H9 (cell line): ENCODE measurements at regions not wholly inside any gene's neighbourhood (a gene's known extent, or its start where the extent isn't known, plus 50 kb on each side); places are given as distances from the start of the nearest gene placed in this dataset.

ENCODE experiments used
- DNase-seq: peaks from one replicate; pipeline ENCODE4 v3.0.0-alpha.2; 2017
- H2AFZ ChIP-seq: one replicate; pipeline ENCODE4 v1.6.1; 2013; ENCODE audit warnings: mild to moderate bottlenecking, low read length, control low read depth, moderate library complexity
- H2AK5ac ChIP-seq: 2 replicates; pipeline ENCODE4 v1.6.1; 2013; ENCODE audit warnings: low read length, control low read depth, mixed read lengths; ENCODE audit not compliant: insufficient read length
- H2BK120ac ChIP-seq: one replicate; pipeline ENCODE4 v1.6.1; 2013; ENCODE audit warnings: low read depth, mild to moderate bottlenecking, low read length, control low read depth, inconsistent platforms; ENCODE audit not compliant: poor library complexity, severe bottlenecking
- H2BK12ac ChIP-seq: 2 replicates; pipeline ENCODE4 v1.6.1; 2013; ENCODE audit warnings: low read length, control low read depth, mixed read lengths, low read depth; ENCODE audit not compliant: insufficient read length
- H2BK15ac ChIP-seq: 2 replicates; pipeline ENCODE4 v1.6.1; 2013; ENCODE audit warnings: low read depth, low read length, control low read depth
- H2BK20ac ChIP-seq: one replicate; pipeline ENCODE4 v1.6.1; 2013; ENCODE audit warnings: low read depth, mild to moderate bottlenecking, low read length, control low read depth, inconsistent platforms; ENCODE audit not compliant: poor library complexity, severe bottlenecking
- H2BK5ac ChIP-seq: 2 replicates; pipeline ENCODE4 v1.6.1; 2013; ENCODE audit warnings: low read length, control low read depth, mixed read lengths; ENCODE audit not compliant: insufficient read length
- H3K14ac ChIP-seq: 2 replicates; pipeline ENCODE4 v1.6.1; 2013; ENCODE audit warnings: low read length, control low read depth; ENCODE audit not compliant: insufficient read depth
- H3K18ac ChIP-seq: 2 replicates; pipeline ENCODE4 v1.6.1; 2013; ENCODE audit warnings: low read depth, mild to moderate bottlenecking, mixed read lengths, low read length, control low read depth; ENCODE audit not compliant: insufficient read length
- H3K23ac ChIP-seq: 2 replicates; pipeline ENCODE4 v1.6.1; 2013; ENCODE audit warnings: low read length, control low read depth, mixed read lengths, low read depth; ENCODE audit not compliant: insufficient read length
- H3K23me2 ChIP-seq: 2 replicates; pipeline ENCODE4 v1.6.1; 2013; ENCODE audit warnings: low read depth, mild to moderate bottlenecking, mixed read lengths, low read length, control low read depth; ENCODE audit not compliant: insufficient read length, poor library complexity, severe bottlenecking
- H3K27ac ChIP-seq: 2 replicates; pipeline ENCODE4 v1.5.1; 2013; ENCODE audit warnings: low read length, control low read depth, mixed read lengths, low read depth; ENCODE audit not compliant: insufficient read length
- H3K27me3 ChIP-seq: 2 replicates; pipeline ENCODE4 v1.6.1; 2013; ENCODE audit warnings: low read length, control low read depth, inconsistent platforms; ENCODE audit not compliant: insufficient read depth
- H3K4ac ChIP-seq: 2 replicates; pipeline ENCODE4 v1.6.1; 2013; ENCODE audit warnings: low read depth, mild to moderate bottlenecking, control low read depth, inconsistent platforms, low read length, moderate library complexity
- H3K4me1 ChIP-seq: 2 replicates; pipeline ENCODE4 v1.6.1; 2013; ENCODE audit warnings: low read length, control low read depth, inconsistent platforms; ENCODE audit not compliant: insufficient read depth
- H3K4me2 ChIP-seq: 2 replicates; pipeline ENCODE4 v1.6.1; 2013; ENCODE audit warnings: low read length, control low read depth, mixed read lengths; ENCODE audit not compliant: insufficient read length, insufficient read depth
- H3K56ac ChIP-seq: 2 replicates; pipeline ENCODE4 v1.6.1; 2013; ENCODE audit warnings: low read depth, mild to moderate bottlenecking, mixed read lengths, low read length, control low read depth; ENCODE audit not compliant: insufficient read length
- H3K79me1 ChIP-seq: 2 replicates; pipeline ENCODE4 v1.6.1; 2013; ENCODE audit warnings: low read depth, mild to moderate bottlenecking, moderate library complexity, low read length, control low read depth, inconsistent platforms; ENCODE audit not compliant: insufficient read depth, poor library complexity, severe bottlenecking
- H3K79me2 ChIP-seq: 2 replicates; pipeline ENCODE4 v1.6.1; 2013; ENCODE audit warnings: low read length, control low read depth, inconsistent platforms; ENCODE audit not compliant: insufficient read depth
- H3K9ac ChIP-seq: 2 replicates; pipeline ENCODE4 v1.6.1; 2013; ENCODE audit warnings: low read length, control low read depth, mixed read lengths; ENCODE audit not compliant: insufficient read length; ENCODE audit errors: extremely low read depth
- H3K9me3 ChIP-seq: one replicate; pipeline ENCODE4 v1.6.1; 2013; ENCODE audit warnings: low read depth, low read length, inconsistent platforms; ENCODE audit not compliant: control insufficient read depth
- H3T11ph ChIP-seq: one replicate; pipeline ENCODE4 v1.6.1; 2013; ENCODE audit warnings: mild to moderate bottlenecking, low read length, control low read depth, inconsistent platforms
- H4K20me1 ChIP-seq: one replicate; pipeline ENCODE4 v1.6.1; 2013; ENCODE audit not compliant: control insufficient read depth, insufficient read length, insufficient read depth
- H4K5ac ChIP-seq: 2 replicates; pipeline ENCODE4 v1.6.1; 2013; ENCODE audit warnings: low read depth, mild to moderate bottlenecking, mixed read lengths, low read length, control low read depth; ENCODE audit not compliant: insufficient read length
- H4K8ac ChIP-seq: replicated peaks from 2 replicates; pipeline ENCODE4 v1.6.1; 2013; ENCODE audit warnings: low read length, control low read depth, mixed read lengths, low read depth; ENCODE audit not compliant: insufficient read length
- H4K91ac ChIP-seq: 2 replicates; pipeline ENCODE4 v1.6.1; 2013; ENCODE audit warnings: low read depth, mild to moderate bottlenecking, moderate library complexity, mixed read lengths, low read length, control low read depth; ENCODE audit not compliant: insufficient read length
- H3K27ac Mint-ChIP-seq, 3 experiments: 2 replicates in 2 of 3; 3 replicates in 1 of 3; pipeline ENCODE4 v1.8.0; 2020 to 2021; ENCODE audit warnings: mixed read lengths in 3 of 3, mild to moderate bottlenecking in 1 of 3, moderate library complexity in 1 of 3
- H3K27me3 Mint-ChIP-seq: 2 replicates; pipeline ENCODE4 v1.8.0; 2021; ENCODE audit warnings: low read depth, mild to moderate bottlenecking, moderate library complexity, mixed read lengths
- H3K36me3 Mint-ChIP-seq, 3 experiments: 2 replicates in 2 of 3; 3 replicates in 1 of 3; pipeline ENCODE4 v1.8.0; 2020 to 2021; ENCODE audit warnings: low read depth in 3 of 3, mixed read lengths in 3 of 3; ENCODE audit not compliant: insufficient read depth in 1 of 3
- H3K4me1 Mint-ChIP-seq, 2 experiments: 2 replicates each; pipeline ENCODE4 v1.8.0; 2020; ENCODE audit warnings: mixed read lengths in 2 of 2
- H3K4me3 Mint-ChIP-seq, 2 experiments: 2 replicates in 1 of 2; 3 replicates in 1 of 2; pipeline ENCODE4 v1.8.0; 2020 to 2021; ENCODE audit warnings: mild to moderate bottlenecking in 2 of 2, mixed read lengths in 2 of 2, moderate library complexity in 1 of 2
- H3K9me3 Mint-ChIP-seq, 2 experiments: 2 replicates in 1 of 2; 3 replicates in 1 of 2; pipeline ENCODE4 v1.8.0; 2020; ENCODE audit warnings: mild to moderate bottlenecking in 2 of 2, mixed read lengths in 2 of 2, moderate library complexity in 1 of 2
- CTCF ChIP-seq: fragments of 200-600 bp; sonication (generic); conservative IDR thresholded peaks from 3 replicates; pipeline ENCODE4 v1.8.0; 2021; ENCODE audit warnings: antibody characterized with exemption, mild to moderate bottlenecking
- WGBS: extraction: QIAGEN DNeasy Blood & Tissue Kit; methylation state at CpG from one replicate; pipeline ENCODE4 v1.1.7; 2013; ENCODE audit warnings: missing lambda C conversion rate, low lambda C conversion rate, mixed read lengths; ENCODE audit not compliant: insufficient read length; ENCODE audit errors: extremely low coverage; 5-methylcytosine and 5-hydroxymethylcytosine counted together

GRCh38 chr11:71079795-71080194, 172.6 kb downstream of the SHANK2 start:
- no peak overlapping the region for H2AK5ac ChIP-seq
- no peak overlapping the region for H2BK20ac ChIP-seq
- Mint-ChIP-seq H3K36me3 (peaks cover 20 to 38% (median 33%) of the 10 kb centered on the region in 3 experiments), H3K27me3 (peaks cover 1% of the 10 kb centered on the region; the same call in 1 of the 2 replicates), H3K4me1 (peaks cover 18 to 19% of the 10 kb centered on the region in 2 experiments), H3K27ac (no peak overlapping the region; a peak in 1 of 7 replicates), H3K9me3 (peaks cover 17 to 21% of the 10 kb centered on the region in 2 experiments), H3K4me3 (no peak overlapping the region)
- H4K8ac ChIP-seq, result no peak overlapping the region
- no peak overlapping the region for H3K27ac ChIP-seq
- H2BK5ac ChIP-seq, result no peak overlapping the region
- no peak overlapping the region for H4K91ac ChIP-seq
- no peak overlapping the region for H2BK120ac ChIP-seq
- no peaks in the 10 kb centered on the region for H3K27me3 ChIP-seq
- no peak overlapping the region for H3K4ac ChIP-seq
- no peak for TF ChIP-seq CTCF
- no peaks in the 10 kb centered on the region for H3K4me1 ChIP-seq
- no peak overlapping the region for H3K14ac ChIP-seq
- no peak overlapping the region for H3K23ac ChIP-seq
- H4K20me1 ChIP-seq, result no peaks in the 10 kb centered on the region
- no CpG with 5 or more reads among the region's 3 CpGs for WGBS
- no peak for DNase-seq
- H4K5ac ChIP-seq, result no peak overlapping the region
- H3K56ac ChIP-seq, result no peak overlapping the region
- H3K9ac ChIP-seq, result no peak overlapping the region
- H3K79me1 ChIP-seq, result no peaks in the 10 kb centered on the region
- no peaks in the 10 kb centered on the region for H3K23me2 ChIP-seq
- no peak overlapping the region for H3K4me2 ChIP-seq
- H2BK12ac ChIP-seq, result no peak overlapping the region
- H3K18ac ChIP-seq, result no peak overlapping the region
- H3K9me3 ChIP-seq, result peaks cover 8% of the 10 kb centered on the region
- no peak overlapping the region for H2AFZ ChIP-seq
- H3T11ph ChIP-seq, result no peak overlapping the region
- no peak overlapping the region for H2BK15ac ChIP-seq
- no peaks in the 10 kb centered on the region for H3K79me2 ChIP-seq
